ENCODE measurements at regions not wholly inside any gene's neighbourhood (a gene's known extent, or its start where the extent isn't known, plus 50 kb on each side); places are given as distances from the start of the nearest gene placed in this dataset.

GRCh38 chr1:187469836-187470235 is 641.1 kb downstream of the PLA2G4A start:
- TF ChIP-seq POLR2AphosphoS5 (IDR thresholded peaks at IDR 0.05) (no peak), CTCF (IDR thresholded peaks at IDR 0.05; ENCODE audit: poor library complexity, severe bottlenecking) (no peak), SMC3 (conservative IDR thresholded peaks at IDR 0.05; ENCODE audit: poor library complexity) (no peak), MXI1 (conservative IDR thresholded peaks at IDR 0.05; ENCODE audit: poor library complexity, severe bottlenecking) (no peak), TAF1 (IDR thresholded peaks at IDR 0.05; ENCODE audit: low read depth) (no peak)
- TF ChIP-seq, protein P1, sequence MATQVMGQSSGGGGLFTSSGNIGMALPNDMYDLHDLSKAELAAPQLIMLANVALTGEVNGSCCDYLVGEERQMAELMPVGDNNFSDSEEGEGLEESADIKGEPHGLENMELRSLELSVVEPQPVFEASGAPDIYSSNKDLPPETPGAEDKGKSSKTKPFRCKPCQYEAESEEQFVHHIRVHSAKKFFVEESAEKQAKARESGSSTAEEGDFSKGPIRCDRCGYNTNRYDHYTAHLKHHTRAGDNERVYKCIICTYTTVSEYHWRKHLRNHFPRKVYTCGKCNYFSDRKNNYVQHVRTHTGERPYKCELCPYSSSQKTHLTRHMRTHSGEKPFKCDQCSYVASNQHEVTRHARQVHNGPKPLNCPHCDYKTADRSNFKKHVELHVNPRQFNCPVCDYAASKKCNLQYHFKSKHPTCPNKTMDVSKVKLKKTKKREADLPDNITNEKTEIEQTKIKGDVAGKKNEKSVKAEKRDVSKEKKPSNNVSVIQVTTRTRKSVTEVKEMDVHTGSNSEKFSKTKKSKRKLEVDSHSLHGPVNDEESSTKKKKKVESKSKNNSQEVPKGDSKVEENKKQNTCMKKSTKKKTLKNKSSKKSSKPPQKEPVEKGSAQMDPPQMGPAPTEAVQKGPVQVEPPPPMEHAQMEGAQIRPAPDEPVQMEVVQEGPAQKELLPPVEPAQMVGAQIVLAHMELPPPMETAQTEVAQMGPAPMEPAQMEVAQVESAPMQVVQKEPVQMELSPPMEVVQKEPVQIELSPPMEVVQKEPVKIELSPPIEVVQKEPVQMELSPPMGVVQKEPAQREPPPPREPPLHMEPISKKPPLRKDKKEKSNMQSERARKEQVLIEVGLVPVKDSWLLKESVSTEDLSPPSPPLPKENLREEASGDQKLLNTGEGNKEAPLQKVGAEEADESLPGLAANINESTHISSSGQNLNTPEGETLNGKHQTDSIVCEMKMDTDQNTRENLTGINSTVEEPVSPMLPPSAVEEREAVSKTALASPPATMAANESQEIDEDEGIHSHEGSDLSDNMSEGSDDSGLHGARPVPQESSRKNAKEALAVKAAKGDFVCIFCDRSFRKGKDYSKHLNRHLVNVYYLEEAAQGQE (IDR thresholded peaks at IDR 0.05; ENCODE audit: borderline replicate concordance): no peak
